IMR-90 (cell line): ENCODE measurements at regions not wholly inside any gene's neighbourhood (a gene's known extent, or its start where the extent isn't known, plus 50 kb on each side); places are given as distances from the start of the nearest gene placed in this dataset.

Experiments
- ATAC-seq: fragments of 200-7000 bp; cut with Tn5 transposase; 2 replicates; pipeline ENCODE4 v1.9.1; 2020; ENCODE audit warnings: low read depth, mild to moderate bottlenecking, moderate library complexity
- BruUV-seq: library from RNA; stranded (reverse); fragments of 400-500 nt; replicated peaks from 2 replicates; lab custom pipeline; 2021; lab: Mats Ljungman, UMichigan
- CTCF ChIA-PET: fragments of 300-600 bp; formaldehyde crosslinking; extraction: SDS; loops from one replicate; lab custom pipeline; 2021; ENCODE audit warnings: antibody characterized with exemption; lab: Yijun Ruan, JAX
- POLR2A ChIA-PET: fragments of 300-600 bp; sonication (Branson Sonifier 250); formaldehyde crosslinking; loops from one replicate; lab custom pipeline; 2022; ENCODE audit warnings: antibody characterized with exemption; ENCODE audit not compliant: unreplicated experiment; lab: Charles Lee
- DNase-seq: peaks from one replicate; pipeline ENCODE4 v3.0.0; 2013
- H2AFZ ChIP-seq: replicated peaks from 2 replicates; pipeline ENCODE3; 2013; ENCODE audit warnings: low read length, mild to moderate bottlenecking; ENCODE audit not compliant: poor library complexity
- H2AK5ac ChIP-seq: 2 replicates; pipeline ENCODE4 v1.6.1; 2013; ENCODE audit warnings: low read depth, low read length, inconsistent platforms
- H2AK9ac ChIP-seq: replicated peaks from 2 replicates; pipeline ENCODE3; 2013; ENCODE audit warnings: mild to moderate bottlenecking, low read depth, low read length, moderate library complexity; ENCODE audit not compliant: poor library complexity
- H2BK120ac ChIP-seq: 2 replicates; pipeline ENCODE4 v1.6.1; 2013; ENCODE audit warnings: low read depth, low read length, inconsistent platforms
- H2BK15ac ChIP-seq: 3 replicates; pipeline ENCODE4 v1.6.1; 2013; ENCODE audit warnings: low read depth, low read length, inconsistent platforms
- H2BK20ac ChIP-seq: 2 replicates; pipeline ENCODE4 v1.6.1; 2013; ENCODE audit warnings: low read depth, mild to moderate bottlenecking, inconsistent platforms, low read length, moderate library complexity
- H2BK5ac ChIP-seq: 2 replicates; pipeline ENCODE4 v1.6.1; 2013; ENCODE audit warnings: mild to moderate bottlenecking, low read depth, low read length, inconsistent platforms; ENCODE audit not compliant: poor library complexity, severe bottlenecking
- H3K14ac ChIP-seq: replicated peaks from 2 replicates; pipeline ENCODE4 v1.6.1; 2013; ENCODE audit warnings: low read depth, low read length, inconsistent platforms
- H3K18ac ChIP-seq: 2 replicates; pipeline ENCODE4 v1.6.1; 2013; ENCODE audit warnings: low read depth, low read length, control low read depth
- H3K23ac ChIP-seq: 2 replicates; pipeline ENCODE4 v1.6.1; 2013; ENCODE audit warnings: low read depth, low read length, inconsistent platforms
- H3K27ac ChIP-seq: 2 replicates; pipeline ENCODE4 v1.5.1; 2013; ENCODE audit warnings: mild to moderate bottlenecking, control low read depth, low read length; ENCODE audit not compliant: insufficient read depth
- H3K27me3 ChIP-seq: 2 replicates; pipeline ENCODE4 v1.6.1; 2013; ENCODE audit warnings: low read length; ENCODE audit not compliant: control insufficient read depth, insufficient read depth
- H3K36me3 ChIP-seq: 2 replicates; pipeline ENCODE4 v1.6.1; 2013; ENCODE audit warnings: low read length, mixed read lengths; ENCODE audit not compliant: control insufficient read depth, insufficient read depth
- H3K4ac ChIP-seq: 2 replicates; pipeline ENCODE4 v1.6.1; 2013; ENCODE audit warnings: low read depth, low read length, inconsistent platforms
- H3K4me1 ChIP-seq: 2 replicates; pipeline ENCODE4 v1.6.1; 2013; ENCODE audit warnings: low read length, mixed read lengths; ENCODE audit not compliant: control insufficient read depth, insufficient read depth
- H3K4me2 ChIP-seq: 2 replicates; pipeline ENCODE4 v1.6.1; 2013; ENCODE audit warnings: low read depth, mild to moderate bottlenecking, control low read depth, low read length, moderate library complexity
- H3K4me3 ChIP-seq: 2 replicates; pipeline ENCODE4 v1.5.1; 2013; ENCODE audit warnings: low read depth, mild to moderate bottlenecking, control low read depth, low read length, moderate library complexity; ENCODE audit not compliant: insufficient read depth
- H3K56ac ChIP-seq: 2 replicates; pipeline ENCODE4 v1.6.1; 2013; ENCODE audit warnings: low read length, inconsistent platforms; ENCODE audit not compliant: insufficient read depth; ENCODE audit errors: extremely low read depth
- H3K79me1 ChIP-seq, 2 experiments: 2 replicates each; pipeline ENCODE4 v1.6.1; 2013; ENCODE audit warnings: low read length in 2 of 2, inconsistent platforms in 1 of 2, low read depth in 1 of 2
- H3K9ac ChIP-seq: 2 replicates; pipeline ENCODE4 v1.6.1; 2013; ENCODE audit warnings: low read depth, low read length, control low read depth
- H3K9me1 ChIP-seq: 2 replicates; pipeline ENCODE4 v1.6.1; 2013; ENCODE audit warnings: low read length, inconsistent platforms; ENCODE audit not compliant: insufficient read depth
- H3K9me3 ChIP-seq: 2 replicates; pipeline ENCODE4 v1.6.1; 2013; ENCODE audit warnings: low read length; ENCODE audit not compliant: control insufficient read depth, insufficient read depth
- H4K20me1 ChIP-seq: 2 replicates; pipeline ENCODE4 v1.6.1; 2013; ENCODE audit warnings: low read length, inconsistent platforms; ENCODE audit not compliant: insufficient read depth
- H4K5ac ChIP-seq: 2 replicates; pipeline ENCODE4 v1.6.1; 2013; ENCODE audit warnings: mild to moderate bottlenecking, low read depth, low read length, control low read depth
- H4K8ac ChIP-seq, 2 experiments: 2 replicates each; pipeline ENCODE4 v1.6.1; 2013; ENCODE audit warnings: low read depth in 2 of 2, low read length in 2 of 2, control low read depth in 1 of 2, inconsistent platforms in 1 of 2
- H4K91ac ChIP-seq: 2 replicates; pipeline ENCODE4 v1.6.1; 2013; ENCODE audit warnings: low read depth, low read length, inconsistent platforms; ENCODE audit not compliant: insufficient read depth
- BHLHE40 ChIP-seq: fragments of 150-350 bp; IDR thresholded peaks from 2 replicates; pipeline ENCODE4 v1.6.1; 2016; ENCODE audit warnings: mild to moderate bottlenecking, low read depth, low read length
- CEBPB ChIP-seq: IDR thresholded peaks from 2 replicates; pipeline ENCODE4 v1.6.1; 2012; ENCODE audit warnings: low read depth, low read length, improper control_type of control experiment
- CHD1 ChIP-seq: IDR thresholded peaks from 2 replicates; pipeline ENCODE4 v1.6.1; 2012; ENCODE audit warnings: low read depth, low read length, improper control_type of control experiment
- ELK1 ChIP-seq: fragments of 150-350 bp; IDR thresholded peaks from 2 replicates; pipeline ENCODE4 v1.6.1; 2016; ENCODE audit warnings: low read depth, mild to moderate bottlenecking, low read length, moderate library complexity, borderline replicate concordance
- FOS ChIP-seq: fragments of 150-350 bp; IDR thresholded peaks from 2 replicates; pipeline ENCODE4 v1.6.1; 2016; ENCODE audit warnings: low read depth, low read length
- MAFK ChIP-seq: IDR thresholded peaks from 2 replicates; pipeline ENCODE4 v1.6.1; 2012; ENCODE audit warnings: low read depth, low read length, improper control_type of control experiment
- MAZ ChIP-seq: IDR thresholded peaks from 2 replicates; pipeline ENCODE4 v1.6.1; 2012; ENCODE audit warnings: low read depth, mild to moderate bottlenecking, low read length, improper control_type of control experiment, moderate library complexity, borderline replicate concordance
- MXI1 ChIP-seq: IDR thresholded peaks from 2 replicates; pipeline ENCODE4 v1.6.1; 2012; ENCODE audit warnings: low read depth, mild to moderate bottlenecking, low read length, moderate library complexity, borderline replicate concordance
- NFE2L2 ChIP-seq: fragments of 150-350 bp; IDR thresholded peaks from 2 replicates; pipeline ENCODE4 v1.6.1; 2016; ENCODE audit warnings: low read depth, mild to moderate bottlenecking, low read length
- POLR2A ChIP-seq: IDR thresholded peaks from 2 replicates; pipeline ENCODE4 v1.6.1; 2012; ENCODE audit warnings: mild to moderate bottlenecking, low read depth, low read length
- RAD21 ChIP-seq: IDR thresholded peaks from 2 replicates; pipeline ENCODE4 v1.6.1; 2012; ENCODE audit warnings: low read length, improper control_type of control experiment
- RFX5 ChIP-seq: IDR thresholded peaks from 2 replicates; pipeline ENCODE4 v1.8.0; 2012; ENCODE audit warnings: low read depth, mild to moderate bottlenecking, low read length, moderate library complexity
- SMC3 ChIP-seq: fragments of 150-350 bp; IDR thresholded peaks from 2 replicates; pipeline ENCODE4 v1.6.1; 2016; ENCODE audit warnings: low read depth, mild to moderate bottlenecking, antibody characterized with exemption, low read length, moderate library complexity
- WGBS, 2 experiments: methylation state at CpG; one replicate each; pipeline versions ENCODE4 v1.1.5 to v1.1.7; 2013; ENCODE audit warnings: missing lambda C conversion rate in 2 of 2; ENCODE audit not compliant: insufficient read length in 1 of 2; ENCODE audit errors: extremely low coverage in 2 of 2; 5-methylcytosine and 5-hydroxymethylcytosine counted together
- dilution Hi-C: fragments of 300-500 bp; cut with HindIII; formaldehyde crosslinking; loops from one replicate; pipeline ENCODE4 v1.14.3; 2018; ENCODE audit warnings: low sequenced_read_pairs; ENCODE audit not compliant: unreplicated experiment
- in situ Hi-C: fragments of 300-500 bp; cut with MboI; formaldehyde crosslinking; loops from 3 replicates; pipeline ENCODE4 v1.14.3; 2019; ENCODE audit warnings: low sequenced_read_pairs, inconsistent platforms, mixed read lengths
- intact Hi-C: fragments of 100-400 bp; cut with micrococcal nuclease; formaldehyde crosslinking; loops from 2 replicates; pipeline ENCODE4 v1.10.0; 2022
- TF ChIP-seq, protein P1 (sequence below): conservative IDR thresholded peaks from 2 replicates; pipeline ENCODE4 v1.5.1; 2012; ENCODE audit warnings: mild to moderate bottlenecking, low read depth, low read length, improper control_type of control experiment
- TF ChIP-seq, protein P2 (sequence below): fragments of 150-350 bp; IDR thresholded peaks from 2 replicates; pipeline ENCODE4 v1.6.1; 2017; ENCODE audit warnings: mild to moderate bottlenecking, antibody characterized with exemption, low read length, low read depth

DNA sequence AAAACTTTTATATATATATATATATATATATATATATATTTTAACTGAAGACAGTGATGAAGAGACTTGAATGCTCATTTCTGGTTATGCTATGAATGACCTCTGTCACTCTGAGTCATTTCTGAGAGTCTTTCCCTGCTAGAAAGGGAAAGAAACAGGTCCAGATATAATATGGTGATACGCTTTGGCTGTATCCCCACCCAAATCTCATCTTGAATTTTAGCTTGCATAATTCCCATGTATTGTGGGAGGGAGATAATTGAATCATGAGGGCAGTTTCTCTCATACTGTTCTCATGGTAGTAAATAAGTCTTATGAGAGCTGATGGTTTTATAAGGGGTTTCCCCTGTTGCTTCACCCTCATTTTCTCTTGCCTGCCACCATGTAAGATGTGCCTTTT, 254.1 kb upstream of the IGFBP7 start:
- Histone ChIP-seq H2BK5ac (no peak overlapping the region), H3K9me3 (no peaks in the 10 kb centered on the region), H3K14ac (no peak overlapping the region), H3K23ac (no peak overlapping the region), H3K79me1 (no peaks in the 10 kb centered on the region), H2AK5ac (no peak overlapping the region), H2AK9ac (no peak overlapping the region), H3K27me3 (no peaks in the 10 kb centered on the region), H3K4ac (no peak overlapping the region), H4K91ac (no peak overlapping the region), H3K9ac (no peak overlapping the region), H4K20me1 (no peaks in the 10 kb centered on the region), H3K56ac (no peak overlapping the region), H3K4me2 (no peak overlapping the region), H4K8ac (no peak overlapping the region), H3K36me3 (no peaks in the 10 kb centered on the region), H2BK20ac (no peak overlapping the region), H3K27ac (no peak overlapping the region), H2BK120ac (no peak overlapping the region), H2AFZ (no peak overlapping the region), H3K9me1 (no peaks in the 10 kb centered on the region), H3K4me3 (no peak overlapping the region), H3K18ac (no peak overlapping the region), H2BK15ac (no peak overlapping the region), H4K5ac (no peak overlapping the region), H3K4me1 (no peaks in the 10 kb centered on the region)
- dilution Hi-C loops (no loop called here), in situ Hi-C loops (no loop called here), intact Hi-C loops (no loop called here)
- no CpG with 5 or more reads among the region's 1 CpG for WGBS, 2 experiments
- no peak for TF ChIP-seq RFX5
- no peak for TF ChIP-seq MAFK
- TF ChIP-seq FOS, result no peak
- no peak for TF ChIP-seq BHLHE40
- TF ChIP-seq ELK1, result no peak
- TF ChIP-seq CEBPB, result no peak
- no peak for TF ChIP-seq SMC3
- TF ChIP-seq, protein P1, sequence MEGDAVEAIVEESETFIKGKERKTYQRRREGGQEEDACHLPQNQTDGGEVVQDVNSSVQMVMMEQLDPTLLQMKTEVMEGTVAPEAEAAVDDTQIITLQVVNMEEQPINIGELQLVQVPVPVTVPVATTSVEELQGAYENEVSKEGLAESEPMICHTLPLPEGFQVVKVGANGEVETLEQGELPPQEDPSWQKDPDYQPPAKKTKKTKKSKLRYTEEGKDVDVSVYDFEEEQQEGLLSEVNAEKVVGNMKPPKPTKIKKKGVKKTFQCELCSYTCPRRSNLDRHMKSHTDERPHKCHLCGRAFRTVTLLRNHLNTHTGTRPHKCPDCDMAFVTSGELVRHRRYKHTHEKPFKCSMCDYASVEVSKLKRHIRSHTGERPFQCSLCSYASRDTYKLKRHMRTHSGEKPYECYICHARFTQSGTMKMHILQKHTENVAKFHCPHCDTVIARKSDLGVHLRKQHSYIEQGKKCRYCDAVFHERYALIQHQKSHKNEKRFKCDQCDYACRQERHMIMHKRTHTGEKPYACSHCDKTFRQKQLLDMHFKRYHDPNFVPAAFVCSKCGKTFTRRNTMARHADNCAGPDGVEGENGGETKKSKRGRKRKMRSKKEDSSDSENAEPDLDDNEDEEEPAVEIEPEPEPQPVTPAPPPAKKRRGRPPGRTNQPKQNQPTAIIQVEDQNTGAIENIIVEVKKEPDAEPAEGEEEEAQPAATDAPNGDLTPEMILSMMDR, result no peak
- TF ChIP-seq MXI1, result no peak
- TF ChIP-seq, protein P2, sequence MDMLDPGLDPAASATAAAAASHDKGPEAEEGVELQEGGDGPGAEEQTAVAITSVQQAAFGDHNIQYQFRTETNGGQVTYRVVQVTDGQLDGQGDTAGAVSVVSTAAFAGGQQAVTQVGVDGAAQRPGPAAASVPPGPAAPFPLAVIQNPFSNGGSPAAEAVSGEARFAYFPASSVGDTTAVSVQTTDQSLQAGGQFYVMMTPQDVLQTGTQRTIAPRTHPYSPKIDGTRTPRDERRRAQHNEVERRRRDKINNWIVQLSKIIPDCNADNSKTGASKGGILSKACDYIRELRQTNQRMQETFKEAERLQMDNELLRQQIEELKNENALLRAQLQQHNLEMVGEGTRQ, result no peak
- TF ChIP-seq POLR2A, result no peak
- no peak for TF ChIP-seq MAZ
- no peak for TF ChIP-seq CHD1
- TF ChIP-seq NFE2L2, result no peak
- no peak for TF ChIP-seq RAD21
- ChIA-PET POLR2A (no interaction called here), CTCF (no interaction called here)
- ATAC-seq (no peak), DNase-seq (no peak)
- BruUV-seq, result no TSS peak
